DMS 273 (cell line): ENCODE measurements at regions not wholly inside any gene's neighbourhood (a gene's known extent, or its start where the extent isn't known, plus 50 kb on each side); places are given as distances from the start of the nearest gene placed in this dataset.
"Not testable (repeated sequence)": the region's sequence is repeated elsewhere in the genome, so short reads cannot be mapped to it uniquely, and the experiment has no call there.

ENCODE experiments used
- DNase-seq: peaks from one replicate; lab custom pipeline; 2025; ENCODE audit not compliant: unreplicated experiment; lab: John Stamatoyannopoulos, UW

GRCh38 chr6:86738078-86738477 lies 199.2 kb upstream of the HTR1E start:
- DNase-seq: no peak

- DNase-seq: not testable (repeated sequence)
These were observed 205.7 kb upstream of the HTR1E start for GRCh38 chr6:86731631-86732030.

GRCh38 chr6:86730772-86731171 lies 206.6 kb upstream of the HTR1E start:
- not testable (repeated sequence) for DNase-seq

- no peak for DNase-seq
These were observed 207.1 kb upstream of the HTR1E start for GRCh38 chr6:86730216-86730615.

GRCh38 chr6:86728976-86729375 lies 208.4 kb upstream of the HTR1E start:
- no peak for DNase-seq

- DNase-seq: no peak
These were observed 212.6 kb upstream of the HTR1E start for GRCh38 chr6:86724695-86725094.

- DNase-seq: no peak
These were observed 213.6 kb upstream of the HTR1E start for GRCh38 chr6:86723729-86724128.

- no peak for DNase-seq
These were observed 214.2 kb upstream of the HTR1E start for GRCh38 chr6:86723151-86723550.

GRCh38 chr6:86722131-86722530 lies 215.2 kb upstream of the HTR1E start:
- no peak for DNase-seq

- DNase-seq: no peak
These were observed 221.7 kb upstream of the HTR1E start for GRCh38 chr6:86715676-86716075.

- DNase-seq: no peak
These were observed 225.3 kb upstream of the HTR1E start for GRCh38 chr6:86712039-86712438.

- peak; percentile 20 for DNase-seq
These were observed 229.7 kb upstream of the HTR1E start for GRCh38 chr6:86707545-86708120.

- peak; percentile 49 for DNase-seq
These were observed 230.9 kb upstream of the HTR1E start for GRCh38 chr6:86706449-86706848.

GRCh38 chr6:86701228-86701627 lies 236.1 kb upstream of the HTR1E start:
- DNase-seq: not testable (repeated sequence)

GRCh38 chr6:86686496-86686895 lies 250.8 kb upstream of the HTR1E start:
- DNase-seq: no peak

- no peak for DNase-seq
These were observed 252.0 kb upstream of the HTR1E start for GRCh38 chr6:86685230-86685797.

- no peak for DNase-seq
These were observed 254.0 kb upstream of the HTR1E start for GRCh38 chr6:86683132-86683908.

GRCh38 chr6:86682297-86682696 lies 255.0 kb upstream of the HTR1E start:
- DNase-seq: no peak

GRCh38 chr6:86681140-86681539 lies 256.2 kb upstream of the HTR1E start:
- DNase-seq: not testable (repeated sequence)

- DNase-seq: not testable (repeated sequence)
These were observed 265.2 kb upstream of the HTR1E start for GRCh38 chr6:86672125-86672524.

- DNase-seq: no peak
These were observed 280.1 kb upstream of the HTR1E start for GRCh38 chr6:86657192-86657591.

GRCh38 chr6:86629123-86629522 lies 308.2 kb upstream of the HTR1E start:
- DNase-seq: no peak
